ENCODE measurements at regions not wholly inside any gene's neighbourhood (a gene's known extent, or its start where the extent isn't known, plus 50 kb on each side); places are given as distances from the start of the nearest gene placed in this dataset.

GRCh38 chr7:26486153-26486552 lies 194.5 kb downstream of the SNX10 start:
- DNase-seq (ENCODE audit: low read depth), result no peak
- H3K4me3 ChIP-seq (ENCODE audit: low read length), result no peak overlapping the region
- no peak for TF ChIP-seq CTCF (conservative IDR thresholded peaks at IDR 0.05; ENCODE audit: low read length)

DNA sequence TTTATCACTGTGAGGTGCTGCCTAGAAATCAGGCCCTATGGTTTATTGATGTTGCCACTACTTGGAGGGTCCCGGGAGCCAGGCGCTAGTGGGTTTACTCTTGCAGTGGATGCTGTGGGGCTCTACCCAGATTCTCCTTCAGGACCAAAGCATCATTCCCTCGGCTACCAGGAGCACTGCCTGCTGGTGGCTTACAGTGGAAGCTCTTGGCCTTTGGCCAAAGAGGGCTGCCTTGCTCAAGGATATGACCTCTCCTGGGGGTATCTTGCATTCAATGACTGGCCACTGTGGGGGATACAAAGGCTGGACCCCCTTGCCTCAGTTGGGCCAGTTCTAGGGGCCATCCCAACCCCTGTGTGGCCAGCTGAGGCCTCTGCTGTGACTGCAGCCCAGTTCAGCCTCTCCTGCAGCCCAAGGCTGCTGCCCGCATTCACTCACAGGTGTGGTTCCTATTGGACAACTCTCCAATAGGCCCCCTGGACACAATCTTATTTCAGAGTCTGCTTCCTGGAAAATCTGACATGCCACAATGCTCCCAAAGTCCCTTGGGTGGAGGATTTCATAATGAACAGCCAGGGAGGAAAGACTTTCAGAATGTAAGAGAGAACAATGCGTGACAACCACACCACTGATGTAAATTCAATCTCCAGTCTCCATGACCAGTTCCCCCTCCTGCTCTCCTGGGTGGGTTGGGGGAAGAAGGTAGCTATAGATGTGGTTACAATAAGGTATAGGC lies 196.3 kb downstream of the SNX10 start:
- TF ChIP-seq CTCF (conservative IDR thresholded peaks at IDR 0.05; ENCODE audit: low read length), result no peak
- no peak overlapping the region for H3K4me3 ChIP-seq (ENCODE audit: low read length)
- no peak for DNase-seq (ENCODE audit: low read depth)

DNA sequence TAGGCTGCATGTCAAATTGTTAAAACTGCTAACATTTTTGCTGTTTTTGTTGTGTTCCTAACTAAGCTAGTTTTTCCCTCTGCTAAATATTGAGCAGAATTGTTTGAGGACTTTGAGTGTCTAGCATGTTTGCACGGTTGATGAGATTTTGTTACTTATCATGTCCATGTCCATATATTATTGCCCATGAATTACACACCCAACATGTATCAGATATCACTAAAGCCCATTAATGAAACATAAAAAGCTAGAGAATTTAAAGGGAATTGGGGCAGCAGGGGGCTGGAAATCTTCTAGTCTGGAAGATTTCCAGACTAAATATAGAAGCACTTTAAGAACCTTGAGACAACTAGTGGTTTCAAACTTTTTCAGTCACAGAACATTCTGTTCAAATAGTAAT lies 197.7 kb downstream of the SNX10 start:
- H3K4me3 ChIP-seq (ENCODE audit: low read length), result no peak overlapping the region

DNA sequence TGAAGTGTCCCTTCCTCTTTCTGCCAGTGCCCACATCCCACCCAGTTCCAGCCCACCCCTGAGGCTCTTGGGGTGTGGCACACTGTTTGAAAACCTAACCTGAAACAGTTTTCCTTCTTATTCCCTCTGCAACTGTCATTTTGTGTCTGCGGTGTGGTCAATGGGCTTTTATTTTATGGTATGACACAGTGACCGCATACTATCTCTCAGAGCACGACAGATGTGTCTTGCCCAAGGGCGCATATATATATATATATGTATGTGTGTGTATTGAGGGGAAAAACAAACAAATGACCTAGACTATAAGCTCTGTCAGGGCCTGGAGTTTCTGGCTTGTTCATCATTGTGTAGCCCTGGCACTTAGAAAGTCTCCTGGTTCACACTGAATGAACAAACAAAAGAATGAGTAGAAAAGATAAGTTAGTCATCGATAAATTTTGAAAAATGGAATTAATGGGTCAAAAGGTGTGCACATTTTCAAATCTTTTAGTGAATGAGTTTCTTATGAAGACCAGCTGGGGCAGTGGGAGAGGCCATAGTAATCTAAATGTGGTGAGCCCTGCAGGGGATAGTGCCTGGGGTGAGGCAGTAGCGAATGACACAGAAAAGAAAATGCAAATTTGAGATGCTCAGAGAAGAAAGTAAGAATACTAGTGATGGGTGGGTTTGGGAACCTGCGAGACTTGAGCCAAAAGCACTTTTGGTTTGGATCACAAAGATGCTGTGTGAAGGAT lies 198.4 kb downstream of the SNX10 start:
- no peak for DNase-seq (ENCODE audit: low read depth)
- H3K4me3 ChIP-seq (ENCODE audit: low read length), result no peak overlapping the region
- no peak for TF ChIP-seq CTCF (conservative IDR thresholded peaks at IDR 0.05; ENCODE audit: low read length)

More for the DNA sequence above, 197.7 kb downstream of the SNX10 start:
- no peak for TF ChIP-seq CTCF (conservative IDR thresholded peaks at IDR 0.05; ENCODE audit: low read length)
- no peak for DNase-seq (ENCODE audit: low read depth)

- no peak for DNase-seq (ENCODE audit: low read depth)
- no peak overlapping the region for H3K4me3 ChIP-seq (ENCODE audit: low read length)
- TF ChIP-seq CTCF (conservative IDR thresholded peaks at IDR 0.05; ENCODE audit: low read length), result no peak
Observed at GRCh38 chr7:26490640-26491624, 199.3 kb downstream of the SNX10 start.

GRCh38 chr7:26492816-26493215 lies 201.2 kb downstream of the SNX10 start:
- TF ChIP-seq CTCF (conservative IDR thresholded peaks at IDR 0.05; ENCODE audit: low read length), result no peak
- no peak for DNase-seq (ENCODE audit: low read depth)

More at GRCh38 chr7:26492816-26493215, 201.2 kb downstream of the SNX10 start:
- no peak overlapping the region for H3K4me3 ChIP-seq (ENCODE audit: low read length)

Data from AG10803 (cell line).